22Rv1 (cell line): ENCODE measurements at regions not wholly inside any gene's neighbourhood (a gene's known extent, or its start where the extent isn't known, plus 50 kb on each side); places are given as distances from the start of the nearest gene placed in this dataset.

Source experiments
- ZFX ChIP-seq: fragments of 450-650 bp; IDR thresholded peaks from 2 replicates; pipeline ENCODE4 v1.6.1; 2017; ENCODE audit warnings: antibody characterized with exemption, borderline replicate concordance
- TF ChIP-seq, protein P1 (sequence below): fragments of 450-650 bp; IDR thresholded peaks from 2 replicates; pipeline ENCODE4 v1.5.1; 2017; ENCODE audit warnings: mild to moderate bottlenecking

DNA sequence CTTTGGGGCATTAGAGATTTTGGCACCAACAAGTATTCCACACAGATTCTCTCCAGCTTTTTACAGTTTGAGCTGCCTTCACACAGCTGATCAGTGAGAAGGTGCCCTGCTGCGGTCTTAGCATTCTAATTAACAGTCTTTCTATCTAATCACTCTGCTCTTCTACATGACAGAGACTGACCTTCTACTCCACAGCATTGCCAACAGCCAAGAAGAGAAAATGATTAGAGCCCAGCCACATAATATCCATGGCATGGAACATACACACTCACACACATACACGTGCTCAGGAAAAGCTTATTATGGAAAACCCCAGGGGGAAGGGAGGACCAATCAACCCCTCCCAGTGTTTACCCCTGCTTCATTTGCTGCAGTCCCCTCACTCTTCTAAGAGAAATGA, 76.1 kb upstream of the PPP2R3A start:
- TF ChIP-seq, protein P1, sequence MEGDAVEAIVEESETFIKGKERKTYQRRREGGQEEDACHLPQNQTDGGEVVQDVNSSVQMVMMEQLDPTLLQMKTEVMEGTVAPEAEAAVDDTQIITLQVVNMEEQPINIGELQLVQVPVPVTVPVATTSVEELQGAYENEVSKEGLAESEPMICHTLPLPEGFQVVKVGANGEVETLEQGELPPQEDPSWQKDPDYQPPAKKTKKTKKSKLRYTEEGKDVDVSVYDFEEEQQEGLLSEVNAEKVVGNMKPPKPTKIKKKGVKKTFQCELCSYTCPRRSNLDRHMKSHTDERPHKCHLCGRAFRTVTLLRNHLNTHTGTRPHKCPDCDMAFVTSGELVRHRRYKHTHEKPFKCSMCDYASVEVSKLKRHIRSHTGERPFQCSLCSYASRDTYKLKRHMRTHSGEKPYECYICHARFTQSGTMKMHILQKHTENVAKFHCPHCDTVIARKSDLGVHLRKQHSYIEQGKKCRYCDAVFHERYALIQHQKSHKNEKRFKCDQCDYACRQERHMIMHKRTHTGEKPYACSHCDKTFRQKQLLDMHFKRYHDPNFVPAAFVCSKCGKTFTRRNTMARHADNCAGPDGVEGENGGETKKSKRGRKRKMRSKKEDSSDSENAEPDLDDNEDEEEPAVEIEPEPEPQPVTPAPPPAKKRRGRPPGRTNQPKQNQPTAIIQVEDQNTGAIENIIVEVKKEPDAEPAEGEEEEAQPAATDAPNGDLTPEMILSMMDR, result no peak
- no peak for TF ChIP-seq ZFX
